ENCODE measurements at regions not wholly inside any gene's neighbourhood (a gene's known extent, or its start where the extent isn't known, plus 50 kb on each side); places are given as distances from the start of the nearest gene placed in this dataset.

- intact Hi-C loops (cut with micrococcal nuclease) = no loop called here
- no peak overlapping the region for H3K4me2 ChIP-seq (replicated peaks; ENCODE audit: low read depth, low read length, poor library complexity, severe bottlenecking)
- DNase-seq (no peak), ATAC-seq (ENCODE audit: low read depth) (no peak)
- Mint-ChIP-seq H3K4me1 (no peaks in the 10 kb centered on the region), H3K9me3 (ENCODE audit: insufficient read depth) (no peaks in the 10 kb centered on the region), H3K4me3 (no peak overlapping the region), H3K27ac (no peak overlapping the region), H3K27me3 (no peaks in the 10 kb centered on the region)
- TF ChIP-seq CTCF (IDR thresholded peaks at IDR 0.05) (no peak), EZH2 (IDR thresholded peaks at IDR 0.05; ENCODE audit: borderline replicate concordance, insufficient read depth, low read depth, low read length, poor library complexity, severe bottlenecking) (no peak)
- no peaks in the 10 kb centered on the region for H3K4me1 ChIP-seq (ENCODE audit: control insufficient read depth in 2 of 2, insufficient read depth in 2 of 2, low read length in 2 of 2)
- H2AFZ ChIP-seq (ENCODE audit: insufficient read depth, low read depth, low read length, poor library complexity, severe bottlenecking) = no peak overlapping the region
- H3K9me3 ChIP-seq (ENCODE audit: control extremely low read depth in 1 of 3, control insufficient read depth in 2 of 3, insufficient read depth in 1 of 3, low read length in 2 of 3) = no peaks in the 10 kb centered on the region
- no peak overlapping the region for H3K4me3 ChIP-seq (ENCODE audit: control extremely low read depth in 1 of 5, extremely low read depth in 1 of 5, insufficient read depth in 1 of 5, low read depth in 2 of 5, low read length in 4 of 5)
- CTCF ChIA-PET = no interaction called here
- H3K27ac ChIP-seq (ENCODE audit: low read length in 2 of 2) = no peak overlapping the region
- H3K36me3 ChIP-seq (replicated peaks in 1 of 2; ENCODE audit: control extremely low read depth in 1 of 2, control insufficient read depth in 1 of 2, extremely low read depth in 1 of 2, insufficient read depth in 2 of 2, low read length in 1 of 2) = no peaks in the 10 kb centered on the region
- H3K27me3 ChIP-seq (replicated peaks in 1 of 4; ENCODE audit: control extremely low read depth in 1 of 4, control insufficient read depth in 3 of 4, insufficient read depth in 4 of 4, low read length in 3 of 4) = no peaks in the 10 kb centered on the region
- H4K20me1 ChIP-seq (ENCODE audit: control insufficient read depth, insufficient read depth, low read length, poor library complexity, severe bottlenecking) = no peaks in the 10 kb centered on the region
- H3K79me2 ChIP-seq (ENCODE audit: control insufficient read depth, insufficient read depth, low read length) = no peaks in the 10 kb centered on the region
- no peak overlapping the region for H3K9ac ChIP-seq (ENCODE audit: low read length)
- POLR2A ChIA-PET = no interaction called here
These were observed 113.0 kb upstream of the MME start for GRCh38 chr3:154967090-154967489.

GRCh38 chr3:154956815-154957214 is 123.3 kb upstream of the MME start:
- Histone ChIP-seq H3K4me3 (ENCODE audit: control extremely low read depth in 1 of 5, extremely low read depth in 1 of 5, insufficient read depth in 1 of 5, low read depth in 2 of 5, low read length in 4 of 5) (no peak overlapping the region), H3K27ac (ENCODE audit: low read length in 2 of 2) (no peak overlapping the region), H3K9ac (ENCODE audit: low read length) (no peak overlapping the region), H4K20me1 (ENCODE audit: control insufficient read depth, insufficient read depth, low read length, poor library complexity, severe bottlenecking) (no peaks in the 10 kb centered on the region), H3K36me3 (replicated peaks in 1 of 2; ENCODE audit: control extremely low read depth in 1 of 2, control insufficient read depth in 1 of 2, extremely low read depth in 1 of 2, insufficient read depth in 2 of 2, low read length in 1 of 2) (no peaks in the 10 kb centered on the region), H3K4me2 (replicated peaks; ENCODE audit: low read depth, low read length, poor library complexity, severe bottlenecking) (no peak overlapping the region), H3K79me2 (ENCODE audit: control insufficient read depth, insufficient read depth, low read length) (no peaks in the 10 kb centered on the region), H2AFZ (ENCODE audit: insufficient read depth, low read depth, low read length, poor library complexity, severe bottlenecking) (no peak overlapping the region), H3K4me1 (ENCODE audit: control insufficient read depth in 2 of 2, insufficient read depth in 2 of 2, low read length in 2 of 2) (no peaks in the 10 kb centered on the region), H3K27me3 (replicated peaks in 1 of 4; ENCODE audit: control extremely low read depth in 1 of 4, control insufficient read depth in 3 of 4, insufficient read depth in 4 of 4, low read length in 3 of 4) (no peaks in the 10 kb centered on the region), H3K9me3 (ENCODE audit: control extremely low read depth in 1 of 3, control insufficient read depth in 2 of 3, insufficient read depth in 1 of 3, low read length in 2 of 3) (peaks cover 0 to 8% (median 0%) of the 10 kb centered on the region in 3 donors)
- DNase-seq (no peak), ATAC-seq (ENCODE audit: low read depth) (no peak)
- POLR2A ChIA-PET = no interaction called here
- Mint-ChIP-seq H3K4me1 (no peaks in the 10 kb centered on the region), H3K27me3 (no peaks in the 10 kb centered on the region), H3K4me3 (no peak overlapping the region), H3K27ac (no peak overlapping the region), H3K9me3 (ENCODE audit: insufficient read depth) (no peaks in the 10 kb centered on the region)
- CTCF ChIA-PET = interaction anchor here (0.8 kb wide), 1 partner anchor 364 kb away, joined by 4 read pairs; no protein-coding TSS in a partner anchor
- intact Hi-C loops (cut with micrococcal nuclease) = loop anchor here (10.0 kb wide), 1 partner anchor 622 kb away; no protein-coding TSS in a partner anchor
- TF ChIP-seq CTCF (IDR thresholded peaks at IDR 0.05) (no peak), EZH2 (IDR thresholded peaks at IDR 0.05; ENCODE audit: borderline replicate concordance, insufficient read depth, low read depth, low read length, poor library complexity, severe bottlenecking) (no peak)
- WGBS (ENCODE audit: insufficient coverage) = 88% methylated on average over 1 of the region's 1 CpG

Data from B cell (primary cell).